ENCODE measurements at regions not wholly inside any gene's neighbourhood (a gene's known extent, or its start where the extent isn't known, plus 50 kb on each side); places are given as distances from the start of the nearest gene placed in this dataset.
A peak's percentile ranks its signal among the peaks of the same experiment; 100 is the strongest.

DNA sequence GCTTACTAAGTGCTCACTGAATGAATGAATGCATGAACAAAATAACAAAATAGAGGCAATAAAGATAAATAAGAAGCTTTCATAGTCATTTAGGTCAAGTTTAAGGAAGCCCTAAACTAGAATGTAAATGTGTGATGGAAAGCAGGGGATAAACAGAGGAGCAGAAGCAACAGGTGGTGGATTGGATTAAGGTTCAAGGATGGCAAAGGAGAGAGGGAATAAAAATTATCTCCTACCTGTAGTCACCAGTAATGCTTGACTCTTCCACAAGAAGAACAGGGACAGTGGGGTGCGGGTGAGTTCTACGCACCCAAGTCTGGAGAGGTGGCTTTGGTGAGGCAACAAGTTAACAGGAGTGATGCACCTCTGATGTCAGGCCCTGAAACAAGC, 212.4 kb downstream of the ZIC5 start:
- Histone ChIP-seq H3K4me3 (ENCODE audit: extremely low read depth in 1 of 4, insufficient read depth in 2 of 4, low read depth in 3 of 4, low read length in 4 of 4) (no peak overlapping the region), H2AK5ac (ENCODE audit: low read depth, low read length) (no peak overlapping the region), H3K79me2 (ENCODE audit: control insufficient read depth in 1 of 2, insufficient read depth in 2 of 2, low read length in 2 of 2) (no peaks in the 10 kb centered on the region), H4K91ac (replicated peaks; ENCODE audit: insufficient read length, low read length) (peak overlapping the region; percentile 22), H2BK15ac (ENCODE audit: low read length) (no peak overlapping the region; the same call in 1 of the 2 replicates), H4K20me1 (replicated peaks in 1 of 2; ENCODE audit: control insufficient read depth in 1 of 2, insufficient read depth in 2 of 2, low read length in 2 of 2) (no peaks in the 10 kb centered on the region), H3K79me1 (ENCODE audit: low read depth, low read length) (no peaks in the 10 kb centered on the region), H3K4ac (replicated peaks; ENCODE audit: insufficient read length, low read depth, low read length) (no peak overlapping the region), H3K23me2 (ENCODE audit: low read depth, low read length) (no peaks in the 10 kb centered on the region), H3K9me3 (ENCODE audit: insufficient read depth in 2 of 2, low read depth in 1 of 2, low read length in 1 of 2) (peaks cover 3 to 10% of the 10 kb centered on the region in 2 experiments; a peak in 2 of 4 replicates), H3K14ac (ENCODE audit: insufficient read length) (no peak overlapping the region), H3K36me3 (ENCODE audit: control insufficient read depth in 2 of 4, insufficient read depth in 4 of 4, low read length in 3 of 4) (peaks cover 0 to 4% (median 0%) of the 10 kb centered on the region in 4 experiments; a peak in 2 of 8 replicates), H2BK120ac (replicated peaks; ENCODE audit: low read depth, low read length) (no peak overlapping the region), H4K5ac (ENCODE audit: insufficient read length, low read depth, low read length) (no peak overlapping the region), H2BK5ac (ENCODE audit: low read depth, low read length) (no peak overlapping the region), H4K8ac (ENCODE audit: extremely low read depth, insufficient read depth, low read length) (peak overlapping the region; percentile 36; the same call in 1 of the 2 replicates), H3K27ac (ENCODE audit: low read depth, low read length) (no peak overlapping the region), H3K23ac (ENCODE audit: insufficient read length) (no peak overlapping the region), H3K56ac (replicated peaks; ENCODE audit: insufficient read length, low read depth, low read length) (no peak overlapping the region), H3K18ac (ENCODE audit: extremely low read depth, low read length) (0 out of 2 replicates have a peak overlapping the region, but pooled peaks have one; percentile 33), H2AFZ (ENCODE audit: low read length) (no peak overlapping the region), H3K9ac (replicated peaks in 1 of 4; ENCODE audit: extremely low read depth in 1 of 4, low read depth in 3 of 4, low read length in 3 of 4) (no peak overlapping the region), H3K4me1 (replicated peaks in 1 of 4; ENCODE audit: control insufficient read depth in 3 of 4, insufficient read depth in 4 of 4, low read length in 3 of 4) (peaks cover 0 to 2% (median 0%) of the 10 kb centered on the region in 4 experiments; a peak in 1 of 7 replicates), H2BK12ac (ENCODE audit: low read depth, low read length) (0 out of 2 replicates have a peak overlapping the region, but pooled peaks have one; percentile 12), H2BK20ac (ENCODE audit: low read length) (no peak overlapping the region), H3K27me3 (replicated peaks in 1 of 4; ENCODE audit: control insufficient read depth in 3 of 4, extremely low read depth in 1 of 4, insufficient read depth in 3 of 4, low read length in 3 of 4) (no peaks in the 10 kb centered on the region), H3K4me2 (ENCODE audit: insufficient read depth in 1 of 2, low read depth in 2 of 2, low read length in 2 of 2) (no peak overlapping the region)
- DNase-seq (ENCODE audit: low read depth in 1 of 2, low spot score in 2 of 2) (peak in 1 of 2 experiments; percentile 0), FAIRE-seq (no peak)
- ChIA-PET POLR2A (ENCODE audit: partially characterized antibody) (interaction anchor here (1.8 kb wide), 1 partner anchor 12 kb away, joined by 6 read pairs; no protein-coding TSS in a partner anchor), CTCF (ENCODE audit: partially characterized antibody) (interaction anchor here (1.3 to 1.7 kb wide), 4 partner anchors 7 to 130 kb away, joined by 3 to 5 read pairs (median 4); no protein-coding TSS in a partner anchor)
- WGBS, 2 experiments (ENCODE audit: extremely low coverage in 1 of 2, insufficient coverage in 1 of 2, insufficient read length in 1 of 2, insufficient replicate concordance in 2 of 2, low coverage in 1 of 2, low lambda C conversion rate in 2 of 2, missing lambda C conversion rate in 1 of 2): 95% methylated on average over 2 of the region's 2 CpGs; no CpG with 5 or more reads in 1 of the 2 experiments
- TF ChIP-seq RXRA (IDR thresholded peaks at IDR 0.05; ENCODE audit: insufficient read depth, low read depth, low read length) (no peak), FOSL1 (IDR thresholded peaks at IDR 0.05; ENCODE audit: insufficient read depth, low read depth, low read length) (no peak), JUN (IDR thresholded peaks at IDR 0.05; ENCODE audit: low read depth, low read length) (no peak), YY1 (IDR thresholded peaks at IDR 0.05; ENCODE audit: low read depth, low read length) (no peak), CHD1 (IDR thresholded peaks at IDR 0.05; ENCODE audit: low read depth, low read length) (no peak), HDAC2 (IDR thresholded peaks at IDR 0.05; ENCODE audit: borderline replicate concordance in 1 of 2, low read depth in 2 of 2, low read length in 2 of 2) (no peak), NRF1 (IDR thresholded peaks at IDR 0.05; ENCODE audit: low read depth, low read length) (no peak), ATF3 (IDR thresholded peaks at IDR 0.05; ENCODE audit: insufficient read depth, low read depth, low read length) (no peak), RAD21 (IDR thresholded peaks at IDR 0.05 in 1 of 2, conservative IDR thresholded peaks at IDR 0.05 in 1 of 2; ENCODE audit: low read depth in 2 of 2, low read length in 2 of 2) (no peak), SAP30 (IDR thresholded peaks at IDR 0.05; ENCODE audit: insufficient read depth, insufficient replicate concordance, low read length) (no peak), SUZ12 (IDR thresholded peaks at IDR 0.05; ENCODE audit: low read length) (no peak), CTBP2 (IDR thresholded peaks at IDR 0.05; ENCODE audit: borderline replicate concordance, insufficient read depth, insufficient read length, low read length) (no peak)

Data from H1 (cell line).